ENCODE measurements at regions not wholly inside any gene's neighbourhood (a gene's known extent, or its start where the extent isn't known, plus 50 kb on each side); places are given as distances from the start of the nearest gene placed in this dataset.

- TF ChIP-seq CTCF (conservative IDR thresholded peaks at IDR 0.05; ENCODE audit: low read depth in 2 of 2) = no peak
- no peak for TF ChIP-seq EZH2phosphoT487 (IDR thresholded peaks at IDR 0.05; ENCODE audit: unreplicated experiment)
- TF ChIP-seq EZH2 (IDR thresholded peaks at IDR 0.05; ENCODE audit: low read depth, unreplicated experiment) = no peak
- no peak for TF ChIP-seq POLR2AphosphoS5 (IDR thresholded peaks at IDR 0.05; ENCODE audit: low read depth)
- TF ChIP-seq, protein P1, sequence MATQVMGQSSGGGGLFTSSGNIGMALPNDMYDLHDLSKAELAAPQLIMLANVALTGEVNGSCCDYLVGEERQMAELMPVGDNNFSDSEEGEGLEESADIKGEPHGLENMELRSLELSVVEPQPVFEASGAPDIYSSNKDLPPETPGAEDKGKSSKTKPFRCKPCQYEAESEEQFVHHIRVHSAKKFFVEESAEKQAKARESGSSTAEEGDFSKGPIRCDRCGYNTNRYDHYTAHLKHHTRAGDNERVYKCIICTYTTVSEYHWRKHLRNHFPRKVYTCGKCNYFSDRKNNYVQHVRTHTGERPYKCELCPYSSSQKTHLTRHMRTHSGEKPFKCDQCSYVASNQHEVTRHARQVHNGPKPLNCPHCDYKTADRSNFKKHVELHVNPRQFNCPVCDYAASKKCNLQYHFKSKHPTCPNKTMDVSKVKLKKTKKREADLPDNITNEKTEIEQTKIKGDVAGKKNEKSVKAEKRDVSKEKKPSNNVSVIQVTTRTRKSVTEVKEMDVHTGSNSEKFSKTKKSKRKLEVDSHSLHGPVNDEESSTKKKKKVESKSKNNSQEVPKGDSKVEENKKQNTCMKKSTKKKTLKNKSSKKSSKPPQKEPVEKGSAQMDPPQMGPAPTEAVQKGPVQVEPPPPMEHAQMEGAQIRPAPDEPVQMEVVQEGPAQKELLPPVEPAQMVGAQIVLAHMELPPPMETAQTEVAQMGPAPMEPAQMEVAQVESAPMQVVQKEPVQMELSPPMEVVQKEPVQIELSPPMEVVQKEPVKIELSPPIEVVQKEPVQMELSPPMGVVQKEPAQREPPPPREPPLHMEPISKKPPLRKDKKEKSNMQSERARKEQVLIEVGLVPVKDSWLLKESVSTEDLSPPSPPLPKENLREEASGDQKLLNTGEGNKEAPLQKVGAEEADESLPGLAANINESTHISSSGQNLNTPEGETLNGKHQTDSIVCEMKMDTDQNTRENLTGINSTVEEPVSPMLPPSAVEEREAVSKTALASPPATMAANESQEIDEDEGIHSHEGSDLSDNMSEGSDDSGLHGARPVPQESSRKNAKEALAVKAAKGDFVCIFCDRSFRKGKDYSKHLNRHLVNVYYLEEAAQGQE (IDR thresholded peaks at IDR 0.05; ENCODE audit: unreplicated experiment) = no peak
Measured at GRCh38 chr6:26311385-26312095, 53.5 kb upstream of the BTN3A2 start.
